HG02798 (cell line): ENCODE measurements at regions not wholly inside any gene's neighbourhood (a gene's known extent, or its start where the extent isn't known, plus 50 kb on each side); places are given as distances from the start of the nearest gene placed in this dataset.

Source experiments
- ATAC-seq: cut with Tn5 transposase; IDR thresholded peaks from one replicate; pipeline ENCODE4 v1.9.1; 2021; ENCODE audit warnings: mild to moderate bottlenecking; ENCODE audit not compliant: unreplicated experiment, poor library complexity

DNA sequence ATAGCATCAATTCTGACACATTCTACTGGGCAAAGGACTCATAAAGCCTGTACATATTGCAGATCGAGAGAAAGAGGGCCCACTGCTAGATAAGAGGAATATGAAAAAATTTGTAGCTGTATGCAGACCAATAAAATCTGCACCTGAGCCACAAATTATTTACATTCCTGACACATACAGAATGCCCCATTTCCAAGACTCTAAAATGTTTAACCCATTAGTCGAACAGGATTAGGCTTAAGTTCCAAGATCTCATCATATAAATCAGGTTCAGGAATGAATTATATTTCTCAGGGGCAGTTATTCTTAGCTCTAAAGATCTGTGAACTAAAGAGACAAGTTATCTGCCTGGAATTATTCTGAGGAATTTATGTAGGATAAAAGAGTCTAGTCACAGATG, 1615.8 kb downstream of the ARAP2 start:
- ATAC-seq = no peak

DNA sequence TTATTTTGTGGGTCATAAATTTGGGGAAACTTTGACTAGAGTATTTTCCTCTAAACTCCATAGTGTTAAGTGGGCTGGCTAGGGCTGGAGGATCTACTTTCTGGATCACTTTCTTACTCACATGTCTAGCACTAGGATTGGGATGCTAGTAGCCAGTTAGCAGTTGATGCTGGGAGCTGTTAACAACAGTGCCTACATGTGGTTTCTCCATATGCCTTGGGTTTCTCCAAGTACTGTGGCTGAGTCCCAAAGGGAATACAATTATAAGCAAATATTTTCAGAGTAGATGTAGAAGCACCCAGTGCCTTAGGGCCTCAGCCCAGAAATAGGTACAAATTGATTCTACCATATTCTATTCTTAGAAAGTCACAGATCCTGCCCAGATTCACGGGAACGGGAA, 1614.9 kb downstream of the ARAP2 start:
- ATAC-seq = no peak

DNA sequence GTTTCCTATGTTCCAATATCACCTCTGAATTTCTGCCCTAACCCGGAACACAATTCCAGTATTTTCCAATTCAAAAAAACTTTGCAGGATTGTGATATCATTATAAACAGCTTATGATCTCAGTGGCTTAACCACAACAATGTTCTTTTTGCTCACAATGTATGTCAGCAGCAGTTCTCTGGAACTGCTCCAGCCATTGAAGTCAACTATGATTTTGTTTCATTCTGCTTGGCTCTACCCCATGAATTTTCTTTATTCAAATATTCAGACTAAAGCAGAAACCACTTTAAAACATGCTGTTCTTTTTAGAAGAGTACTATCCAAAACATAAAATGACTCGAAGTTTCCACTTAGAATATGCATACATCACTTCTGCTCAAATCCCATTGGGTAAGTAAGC, 1611.1 kb downstream of the ARAP2 start:
- no peak for ATAC-seq

DNA sequence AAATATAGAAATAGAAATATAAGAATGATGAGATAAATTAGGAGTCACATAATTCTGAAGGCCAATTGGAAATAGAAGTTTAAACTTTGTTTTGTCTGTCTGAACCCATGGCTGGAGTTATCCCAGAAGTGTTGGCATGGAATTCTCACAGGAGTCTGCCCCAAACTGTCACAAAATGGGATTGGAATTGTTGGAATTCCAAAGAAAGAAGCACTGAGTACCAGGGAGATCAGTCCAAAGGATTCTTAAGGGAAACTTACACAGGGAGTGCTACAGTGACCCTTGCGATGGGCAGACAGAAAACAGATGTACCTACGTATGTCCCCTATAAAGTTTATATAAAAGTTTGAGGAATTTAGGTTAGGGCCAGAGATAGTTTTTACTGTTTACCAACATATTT, 1607.7 kb downstream of the ARAP2 start:
- ATAC-seq = no peak

DNA sequence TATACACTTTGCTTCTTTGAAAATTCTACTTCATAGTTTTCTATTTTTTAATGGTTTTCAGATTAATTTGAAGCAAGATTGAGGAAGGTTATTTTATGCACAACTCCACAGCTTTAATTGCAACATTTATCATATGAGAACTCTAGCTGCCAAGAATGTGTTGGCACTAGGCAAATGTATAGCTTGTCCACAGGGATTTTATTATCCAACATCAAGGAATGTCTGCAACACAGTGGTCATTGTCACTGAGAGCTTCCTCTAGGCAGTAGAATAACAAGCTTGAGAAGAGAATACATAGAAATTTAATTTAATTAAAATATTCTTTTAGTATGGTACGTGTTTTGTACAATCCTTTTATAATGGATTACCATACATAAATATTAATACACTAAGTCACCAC, 1600.8 kb downstream of the ARAP2 start:
- ATAC-seq = no peak

DNA sequence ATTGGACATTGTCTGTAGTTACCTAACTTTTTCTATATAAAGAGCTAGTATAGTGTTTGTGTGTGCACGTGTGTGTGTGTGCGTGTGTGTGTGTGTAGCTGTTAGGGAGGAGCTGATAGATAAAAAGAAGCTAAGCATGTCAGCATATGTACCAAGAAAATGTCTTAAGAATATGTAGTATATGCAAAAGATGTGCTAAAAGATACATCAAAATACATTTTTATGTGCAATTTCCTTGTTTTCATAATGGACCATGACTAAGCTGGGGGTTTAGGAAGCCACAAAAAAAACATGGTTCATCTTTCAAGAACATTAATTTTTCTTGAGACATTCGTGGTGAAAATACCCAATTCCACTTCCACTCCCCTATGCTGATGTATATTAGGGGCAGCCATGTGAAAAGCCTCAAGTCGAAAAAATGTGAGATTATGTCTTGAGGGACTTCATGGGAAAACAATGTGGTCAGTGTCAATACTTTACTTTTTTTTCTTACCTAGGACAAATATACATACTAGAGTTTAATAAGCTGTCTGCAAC, 1599.7 kb downstream of the ARAP2 start:
- ATAC-seq = no peak

DNA sequence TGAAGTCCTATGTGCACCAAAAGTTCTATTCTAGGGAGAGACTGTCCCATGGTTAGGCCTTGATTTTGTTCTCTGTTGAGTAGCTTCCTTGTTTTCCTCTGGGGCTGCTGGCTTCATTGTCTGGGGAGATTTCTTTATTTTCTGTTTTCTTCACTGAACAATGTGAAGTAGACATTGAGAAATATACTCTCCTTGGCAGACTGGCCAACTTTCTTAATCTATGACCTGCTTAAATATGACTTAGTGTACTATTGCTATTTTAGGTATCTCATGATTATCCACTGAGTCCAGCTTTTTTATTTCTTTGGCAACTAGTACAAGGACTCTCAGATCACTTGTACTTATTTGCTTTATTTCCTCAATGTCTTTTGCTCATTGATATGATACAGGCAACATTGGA, 1594.6 kb downstream of the ARAP2 start:
- ATAC-seq = no peak

DNA sequence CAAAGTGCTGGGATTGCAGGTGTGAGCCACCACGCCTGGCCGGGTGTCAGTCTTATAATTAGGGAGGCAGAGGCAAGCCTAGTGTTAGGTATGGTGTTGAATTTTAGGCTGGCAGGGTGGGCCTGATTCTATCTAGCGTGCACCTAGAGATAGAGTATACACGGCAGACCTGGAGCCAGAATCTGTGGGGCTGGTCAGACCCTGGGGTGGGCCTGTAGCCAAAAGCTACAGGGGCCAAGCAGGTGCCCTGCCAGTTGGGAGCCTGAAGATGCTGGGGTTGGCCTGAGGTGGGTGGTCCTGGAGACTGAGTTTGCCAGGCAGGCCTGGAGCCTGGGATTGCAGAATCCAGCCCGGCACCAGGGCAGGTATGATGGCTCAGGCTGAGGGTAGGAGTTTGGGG, 1580.3 kb downstream of the ARAP2 start:
- no peak for ATAC-seq

DNA sequence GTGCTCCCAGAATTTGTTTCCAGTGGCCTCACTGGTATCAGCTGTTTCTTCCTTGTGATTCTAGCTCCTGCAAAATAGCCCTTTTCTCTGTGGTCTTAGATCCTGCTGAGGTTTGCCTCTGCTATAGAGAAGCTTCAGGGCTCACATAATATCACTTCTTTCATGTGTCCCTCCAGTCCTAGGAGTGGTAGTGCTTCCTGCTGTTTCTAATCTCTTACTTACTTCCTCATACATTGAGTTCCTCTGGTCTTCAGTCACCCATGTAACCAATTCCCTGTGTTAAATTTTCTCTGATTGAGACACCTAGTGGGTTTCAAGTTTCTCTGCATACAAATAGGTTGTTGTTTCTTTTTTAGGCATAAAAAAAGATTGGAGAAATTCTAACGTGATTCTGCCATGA, 1567.9 kb downstream of the ARAP2 start:
- ATAC-seq = no peak

DNA sequence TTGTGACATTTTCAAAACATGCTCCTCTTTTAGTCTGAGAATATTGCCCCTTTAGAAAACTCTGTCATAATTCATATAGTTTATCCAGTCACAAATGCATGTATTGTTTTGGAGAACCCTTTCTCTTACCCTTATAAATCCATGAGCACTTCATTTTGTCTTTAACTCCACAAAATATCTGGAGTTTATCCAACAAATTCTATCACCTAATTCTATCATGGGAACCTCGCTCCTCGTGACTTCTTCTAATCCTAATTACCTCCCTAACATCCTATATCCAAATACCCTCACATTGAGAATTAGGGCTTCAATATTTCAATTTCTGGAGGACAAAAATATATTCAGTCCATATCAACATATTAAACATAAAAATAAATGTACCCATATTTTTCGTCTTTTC, 1565.9 kb downstream of the ARAP2 start:
- ATAC-seq = no peak

DNA sequence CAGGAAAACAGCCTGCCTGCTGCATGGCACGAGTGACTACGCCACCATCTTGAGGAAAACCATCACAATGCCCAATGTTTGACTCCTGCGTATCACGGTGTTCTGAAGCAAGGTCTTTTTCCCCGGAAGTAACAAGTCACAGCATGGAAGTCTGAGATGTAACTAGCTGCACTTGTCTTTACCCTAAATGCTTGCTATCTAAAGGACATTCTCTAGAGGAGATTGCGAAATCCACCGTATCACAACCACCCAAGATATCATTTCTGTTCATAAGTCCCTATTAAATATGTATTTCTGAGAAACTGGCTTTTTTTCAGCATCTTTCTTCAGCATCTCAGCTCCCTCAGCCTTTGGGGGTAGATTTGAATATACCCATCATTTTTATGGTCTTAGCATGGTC, 1565.1 kb downstream of the ARAP2 start:
- no peak for ATAC-seq

DNA sequence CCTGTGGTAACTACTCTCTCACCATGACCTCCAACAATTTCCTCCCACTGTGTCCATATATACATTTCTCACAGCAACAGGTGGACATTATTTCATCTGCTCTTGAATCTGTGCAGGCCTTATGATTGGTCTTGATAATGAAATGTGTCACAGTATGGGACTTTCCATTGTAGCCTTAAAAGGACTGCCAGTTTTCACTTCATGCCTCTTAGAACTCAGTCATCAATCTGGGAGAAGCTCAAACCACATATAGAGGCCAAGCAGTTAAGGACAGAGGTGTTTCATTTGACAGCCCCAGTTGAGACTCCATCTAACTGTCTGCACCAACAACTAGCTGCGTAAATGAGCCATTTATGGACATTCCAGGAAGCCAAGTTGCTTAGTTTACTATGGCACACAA, 1534.8 kb downstream of the ARAP2 start:
- no peak for ATAC-seq

DNA sequence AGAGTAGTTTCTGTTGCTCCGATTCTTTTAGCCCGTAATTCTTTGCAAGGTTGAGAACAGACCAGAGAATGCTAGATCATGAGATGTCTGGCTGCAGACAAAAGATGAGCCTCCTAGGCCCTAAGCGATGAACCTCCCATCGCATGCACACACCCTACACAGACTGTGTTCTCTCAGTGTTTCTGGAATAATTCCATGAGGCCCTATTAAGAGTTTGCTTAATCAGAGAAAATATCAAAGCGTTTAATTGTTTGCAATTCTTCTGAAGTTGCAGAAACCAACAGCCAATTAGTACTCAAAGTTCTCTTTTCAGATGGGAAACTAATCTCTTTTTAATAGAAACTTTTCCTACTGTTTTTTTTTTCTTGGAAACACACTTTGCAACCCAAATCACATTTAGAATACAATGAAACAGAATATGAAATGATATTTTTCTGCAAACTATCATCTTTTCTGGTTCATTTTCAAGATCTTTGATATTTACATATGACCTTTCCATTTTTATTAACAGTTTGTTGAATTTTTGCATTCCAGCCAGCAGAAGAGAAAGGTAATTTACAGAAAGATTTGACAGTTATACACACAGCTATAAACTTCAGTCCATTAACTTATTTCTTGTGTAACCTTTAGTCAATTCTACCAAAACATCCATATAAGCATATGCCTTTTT, 1525.6 kb downstream of the ARAP2 start:
- no peak for ATAC-seq

DNA sequence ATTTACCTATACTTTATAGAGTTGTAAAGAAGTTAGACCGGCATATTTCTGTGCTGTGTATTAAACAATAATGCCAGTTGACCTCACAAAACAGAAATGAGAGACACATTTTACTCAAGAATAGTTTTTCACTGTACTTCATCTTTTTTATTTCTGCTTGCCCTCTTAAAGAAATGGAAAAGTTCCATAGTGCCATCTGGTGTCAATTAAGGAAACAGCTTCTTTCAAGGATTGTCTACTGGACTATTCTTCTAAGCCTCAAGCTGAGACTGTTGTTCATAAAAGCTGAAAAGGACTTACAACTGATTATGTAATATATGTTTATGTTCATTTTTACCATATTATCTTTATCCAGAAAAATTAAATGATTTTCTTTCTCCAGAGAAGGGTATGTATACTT, 1523.7 kb downstream of the ARAP2 start:
- ATAC-seq = no peak

DNA sequence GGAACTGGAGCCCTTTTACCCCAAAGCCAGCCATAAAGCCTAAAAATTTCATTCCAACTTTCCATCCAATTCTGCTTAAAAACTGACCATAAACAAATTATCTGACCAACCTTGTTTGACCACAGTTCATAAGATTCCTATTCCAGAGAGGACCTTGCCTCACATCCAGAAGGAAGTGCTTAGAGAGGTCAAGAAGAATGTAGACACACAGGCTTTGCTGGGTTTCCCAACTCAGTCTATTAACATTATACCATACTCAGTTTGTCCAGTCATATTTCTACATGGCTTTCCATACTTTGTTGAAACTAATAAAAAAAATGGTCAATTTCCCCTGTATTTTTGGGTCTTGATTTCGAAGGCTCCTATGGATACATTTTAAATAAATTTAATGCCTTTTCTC, 1522.5 kb downstream of the ARAP2 start:
- ATAC-seq = no peak

DNA sequence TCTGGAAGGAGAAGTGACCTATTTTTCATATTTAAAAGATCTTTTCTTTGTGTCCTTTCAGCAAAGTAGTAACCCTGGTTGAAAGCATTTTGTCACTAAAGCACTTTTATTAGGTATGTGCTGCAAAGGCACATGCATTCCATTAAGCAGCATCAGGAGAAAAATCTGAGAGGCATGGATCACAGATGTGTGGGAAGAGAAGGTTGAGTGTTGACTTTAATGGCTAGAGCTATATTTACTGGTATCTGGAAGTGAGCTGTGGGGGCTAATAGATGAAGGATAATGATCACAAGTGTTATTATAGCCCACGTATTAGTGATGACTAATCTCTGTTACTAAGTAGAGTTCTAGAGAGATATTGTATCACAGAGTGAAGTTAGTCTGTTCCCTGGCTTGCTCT, 1520.7 kb downstream of the ARAP2 start:
- ATAC-seq = no peak

DNA sequence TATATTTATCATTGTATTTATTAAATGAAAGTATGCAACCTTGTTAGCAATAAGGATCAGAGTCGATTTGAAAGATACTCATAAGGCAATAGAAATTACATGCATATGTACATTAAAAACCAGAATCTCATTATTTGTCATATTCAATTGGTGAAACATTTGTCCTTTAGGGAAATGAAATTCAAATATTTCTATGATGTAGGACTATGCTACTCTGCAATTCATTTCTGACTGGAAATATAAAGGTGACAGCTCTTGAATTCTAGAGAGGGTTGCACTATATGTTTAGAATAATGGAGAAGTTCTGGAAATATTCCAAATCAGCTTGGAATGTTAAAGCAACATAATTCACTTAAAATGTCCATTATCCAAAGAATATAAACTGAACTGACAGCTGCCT, 1519.8 kb downstream of the ARAP2 start:
- ATAC-seq = no peak

DNA sequence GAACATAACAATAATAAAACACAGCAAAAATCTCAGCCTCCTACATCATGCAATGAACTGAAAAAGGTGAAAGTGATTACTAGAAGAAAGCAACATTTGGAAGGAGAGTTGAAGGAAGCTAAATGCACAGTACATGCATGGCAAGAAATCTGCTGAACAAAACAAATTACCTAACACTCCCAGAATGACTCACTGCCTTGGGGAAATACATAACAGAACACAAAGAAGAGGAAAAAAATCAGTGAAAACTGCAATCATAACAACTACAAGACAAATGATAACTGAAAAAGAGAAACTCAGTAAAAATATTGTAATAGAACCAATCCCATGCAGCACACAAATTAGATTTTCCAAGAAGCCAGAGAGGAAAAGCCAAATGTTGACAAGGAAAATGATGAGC, 1513.2 kb downstream of the ARAP2 start:
- ATAC-seq = no peak

DNA sequence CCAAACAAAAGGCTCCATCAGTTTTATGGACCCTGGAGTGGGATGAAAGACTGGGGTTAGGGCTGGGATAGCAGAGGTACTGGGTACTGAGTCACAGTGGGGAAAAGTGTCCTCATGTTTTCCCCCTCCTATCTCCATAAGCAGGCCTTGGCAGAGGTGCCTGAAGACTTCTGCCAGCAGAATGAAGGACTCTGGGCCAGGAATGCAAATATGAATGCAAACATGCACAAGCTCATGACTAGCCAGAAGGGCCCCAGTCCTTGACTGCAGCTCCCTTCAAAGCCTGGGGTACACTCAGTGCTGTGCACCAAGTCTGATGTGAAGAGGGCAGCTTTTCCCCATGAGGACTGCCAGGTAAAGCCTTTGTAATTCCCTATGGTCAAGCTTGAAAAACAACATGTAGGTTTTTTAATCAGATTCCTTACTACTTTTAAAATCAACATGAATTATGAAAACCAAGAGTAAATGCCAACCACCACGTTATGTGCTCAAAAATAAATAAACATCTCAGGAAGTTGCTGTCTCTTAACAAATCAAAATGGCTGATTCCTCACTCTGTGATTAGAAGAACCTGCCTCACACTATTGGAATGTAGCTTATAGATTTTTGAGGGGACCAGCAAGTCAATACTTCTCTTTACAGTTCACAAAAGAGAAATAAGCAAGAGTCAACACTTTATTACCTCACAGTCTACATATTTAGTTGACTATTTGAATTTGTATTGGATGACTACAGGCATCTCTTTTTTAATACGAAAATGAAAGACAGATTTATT, 1512.0 kb downstream of the ARAP2 start:
- ATAC-seq = no peak

DNA sequence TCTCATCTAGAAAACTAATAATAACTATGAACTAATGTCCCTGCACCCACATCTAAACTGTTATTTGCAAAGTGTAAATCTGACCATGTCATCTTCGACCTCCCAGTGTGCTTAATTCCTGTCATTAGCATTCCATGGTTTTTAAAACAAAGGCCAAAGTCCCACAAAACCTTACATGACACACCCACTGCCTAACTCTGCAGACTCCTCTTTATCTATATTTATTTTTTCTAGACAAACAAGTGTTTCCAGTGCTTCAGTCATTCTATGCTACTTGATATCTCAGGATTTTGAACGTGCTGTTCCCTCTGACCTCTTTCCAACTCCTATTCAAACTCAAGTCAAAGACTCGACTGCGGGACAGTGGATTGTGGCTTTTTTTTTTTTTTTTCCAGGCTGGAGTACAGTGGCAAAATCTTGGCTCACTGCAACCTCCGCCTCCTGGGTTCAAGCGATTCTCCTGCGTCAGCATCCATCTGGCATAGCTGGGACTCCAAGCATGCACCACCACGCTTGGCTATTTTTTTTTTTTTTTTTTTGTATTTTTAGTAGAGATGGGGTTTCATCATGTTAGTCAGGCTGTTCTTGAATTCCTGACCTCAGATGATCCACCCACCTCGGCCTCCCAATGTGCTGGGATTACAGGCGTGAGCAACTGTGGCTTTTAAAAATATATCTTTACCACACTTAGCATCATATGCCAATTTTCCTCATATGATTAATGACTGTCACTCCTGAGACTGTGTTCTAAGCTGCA, 1511.0 kb downstream of the ARAP2 start:
- ATAC-seq = no peak

DNA sequence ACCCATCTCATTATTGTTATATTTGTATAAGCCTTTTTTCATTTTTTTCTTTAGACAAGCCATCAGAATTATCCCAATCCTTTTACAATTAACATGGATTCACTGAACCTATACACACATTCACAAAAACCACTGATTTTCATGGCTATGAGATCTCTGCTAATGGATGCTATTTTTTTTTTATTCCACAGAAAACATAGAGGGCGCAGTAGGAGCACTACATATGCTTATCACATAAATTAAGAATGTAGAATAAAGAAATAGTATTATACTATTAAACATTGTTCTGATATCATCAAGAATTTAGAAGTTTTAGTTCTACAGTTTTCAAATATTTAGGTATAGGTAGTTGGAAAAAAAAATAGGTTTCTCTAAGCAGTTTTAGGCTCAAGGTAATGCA, 1477.4 kb downstream of the ARAP2 start:
- no peak for ATAC-seq
